ENCODE measurements at regions not wholly inside any gene's neighbourhood (a gene's known extent, or its start where the extent isn't known, plus 50 kb on each side); places are given as distances from the start of the nearest gene placed in this dataset.

GRCh38 chrX:79645749-79646148, 278.6 kb upstream of the ITM2A start:
- POLR2A ChIA-PET, result no interaction called here
- H3K4me2 ChIP-seq, result no peak overlapping the region
- H3K27ac ChIP-seq, result no peak overlapping the region
- FAIRE-seq (no peak), ATAC-seq (no peak), DNase-seq (ENCODE audit: low read depth in 1 of 2, low spot score in 1 of 2) (no peak)
- CTCF ChIA-PET, result no interaction called here
- 4% methylated on average over 3 of the region's 3 CpGs for WGBS (ENCODE audit: missing lambda C conversion rate)
- no peaks in the 10 kb centered on the region for H3K4me1 ChIP-seq
- TF ChIP-seq CHD4 (IDR thresholded peaks at IDR 0.05; ENCODE audit: borderline replicate concordance), result no peak
- no peak for TF ChIP-seq RAD21 (conservative IDR thresholded peaks at IDR 0.05 in 1 of 2, IDR thresholded peaks at IDR 0.05 in 1 of 2)
- no peak for TF ChIP-seq FOSL2 (IDR thresholded peaks at IDR 0.05)
- no peak for TF ChIP-seq FOSL2 (CRISPR knock-in tag; IDR thresholded peaks at IDR 0.05)
- no peak for TF ChIP-seq TFCP2L1 (CRISPR knock-in tag; IDR thresholded peaks at IDR 0.05)
- no peak for TF ChIP-seq HDAC2 (IDR thresholded peaks at IDR 0.05)
- TF ChIP-seq CTCF (IDR thresholded peaks at IDR 0.05), result no peak
- TF ChIP-seq KDM5A (IDR thresholded peaks at IDR 0.05), result no peak
- no peak for TF ChIP-seq RARB (CRISPR knock-in tag; IDR thresholded peaks at IDR 0.05)
- TF ChIP-seq EHMT2 (IDR thresholded peaks at IDR 0.05; ENCODE audit: low read depth), result no peak
- TF ChIP-seq USF2 (IDR thresholded peaks at IDR 0.05), result no peak
- TF ChIP-seq HES2 (IDR thresholded peaks at IDR 0.05), result no peak
- TF ChIP-seq CHD2 (IDR thresholded peaks at IDR 0.05; ENCODE audit: low read length, partially characterized antibody), result no peak
- TF ChIP-seq HMGXB4 (CRISPR knock-in tag; IDR thresholded peaks at IDR 0.05; ENCODE audit: borderline replicate concordance), result no peak
- no peak for TF ChIP-seq BHLHE40 (IDR thresholded peaks at IDR 0.05; ENCODE audit: low read depth, low read length)
- no peak for TF ChIP-seq HOXB13 (CRISPR knock-in tag; IDR thresholded peaks at IDR 0.05; ENCODE audit: low read depth)
- TF ChIP-seq JUN (IDR thresholded peaks at IDR 0.05), result no peak
- no peak for TF ChIP-seq PHF8 (IDR thresholded peaks at IDR 0.05; ENCODE audit: borderline replicate concordance, low read depth)
- TF ChIP-seq TP53 (CRISPR knock-in tag; IDR thresholded peaks at IDR 0.05), result no peak
- no peak for TF ChIP-seq MYC (IDR thresholded peaks at IDR 0.05; ENCODE audit: borderline replicate concordance, low read length)
- H3K4me3 ChIP-seq, result no peak overlapping the region
- no peaks in the 10 kb centered on the region for H3K9me3 ChIP-seq

- POLR2A ChIA-PET, result no interaction called here
- no peak for FAIRE-seq
- Histone ChIP-seq H3K4me3 (no peak overlapping the region), H3K27ac (no peak overlapping the region), H3K4me2 (no peak overlapping the region), H3K9me3 (no peaks in the 10 kb centered on the region), H3K4me1 (no peaks in the 10 kb centered on the region)
- TF ChIP-seq KDM1A (IDR thresholded peaks at IDR 0.05; ENCODE audit: low read depth) (no peak), BHLHE40 (IDR thresholded peaks at IDR 0.05; ENCODE audit: low read depth, low read length) (no peak), HDAC2 (IDR thresholded peaks at IDR 0.05) (no peak), MYC (IDR thresholded peaks at IDR 0.05; ENCODE audit: borderline replicate concordance, low read length) (no peak), TFCP2L1 (CRISPR knock-in tag; IDR thresholded peaks at IDR 0.05) (no peak), MAFK (IDR thresholded peaks at IDR 0.05; ENCODE audit: partially characterized antibody) (no peak), ATOH8 (CRISPR knock-in tag; IDR thresholded peaks at IDR 0.05; ENCODE audit: low read depth) (no peak), SMC3 (IDR thresholded peaks at IDR 0.05) (no peak), ZNF302 (CRISPR knock-in tag; IDR thresholded peaks at IDR 0.05) (no peak), EHF (CRISPR knock-in tag; IDR thresholded peaks at IDR 0.05) (no peak), HEYL (CRISPR knock-in tag; IDR thresholded peaks at IDR 0.05) (no peak), MAZ (IDR thresholded peaks at IDR 0.05; ENCODE audit: borderline replicate concordance, low read depth, low read length) (no peak), POLR2AphosphoS2 (conservative IDR thresholded peaks at IDR 0.05; ENCODE audit: low read length) (no peak), RCOR1 (IDR thresholded peaks at IDR 0.05; ENCODE audit: low read depth, low read length) (no peak), ZC3H11A (IDR thresholded peaks at IDR 0.05) (no peak), CBX2 (IDR thresholded peaks at IDR 0.05; ENCODE audit: borderline replicate concordance, low read depth) (no peak), RARB (CRISPR knock-in tag; IDR thresholded peaks at IDR 0.05) (no peak)
- CTCF ChIA-PET, result no interaction called here
- no peak for ATAC-seq
- DNase-seq (ENCODE audit: low read depth in 1 of 2, low spot score in 1 of 2), result no peak
- WGBS (ENCODE audit: missing lambda C conversion rate), result 1% methylated on average over 5 of the region's 5 CpGs
Observed at GRCh38 chrX:79631526-79631925, 264.4 kb upstream of the ITM2A start.

Data from A549 (cell line).